NCI-H2227 treated with DMSO at 0.1 percent for 48 hours (cell line): ENCODE measurements at regions not wholly inside any gene's neighbourhood (a gene's known extent, or its start where the extent isn't known, plus 50 kb on each side); places are given as distances from the start of the nearest gene placed in this dataset.
"Not testable (repeated sequence)": the region's sequence is repeated elsewhere in the genome, so short reads cannot be mapped to it uniquely, and the experiment has no call there.

Experiments used
- DNase-seq: peaks from one replicate; lab custom pipeline; 2025; lab: John Stamatoyannopoulos, UW

GRCh38 chr1:223991297-223991857 lies 122.5 kb upstream of the FBXO28 start:
- not testable (repeated sequence) for DNase-seq

DNA sequence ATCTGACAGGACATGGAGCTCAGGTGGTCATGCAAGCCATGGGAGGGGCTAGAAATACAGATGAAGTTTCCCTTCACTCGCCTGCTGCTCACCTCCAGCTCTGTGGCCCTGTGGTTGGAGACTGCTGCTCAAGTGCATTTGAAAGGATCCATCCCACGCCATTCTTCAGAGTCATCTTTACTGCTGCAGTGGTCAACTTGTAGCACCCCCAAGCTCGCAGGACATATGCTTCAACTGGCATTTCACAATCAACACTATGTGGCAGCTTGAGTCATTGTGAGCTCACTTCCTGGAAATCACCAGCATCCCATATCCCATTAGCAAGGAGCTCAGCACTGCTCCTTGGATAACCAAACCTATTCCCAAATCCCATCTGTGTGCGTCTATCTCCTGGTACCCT lies 116.2 kb upstream of the TP53BP2 start:
- DNase-seq, result not testable (repeated sequence)

- not testable (repeated sequence) for DNase-seq
Observed at GRCh38 chr1:223952801-223953200, 107.1 kb upstream of the TP53BP2 start.

DNA sequence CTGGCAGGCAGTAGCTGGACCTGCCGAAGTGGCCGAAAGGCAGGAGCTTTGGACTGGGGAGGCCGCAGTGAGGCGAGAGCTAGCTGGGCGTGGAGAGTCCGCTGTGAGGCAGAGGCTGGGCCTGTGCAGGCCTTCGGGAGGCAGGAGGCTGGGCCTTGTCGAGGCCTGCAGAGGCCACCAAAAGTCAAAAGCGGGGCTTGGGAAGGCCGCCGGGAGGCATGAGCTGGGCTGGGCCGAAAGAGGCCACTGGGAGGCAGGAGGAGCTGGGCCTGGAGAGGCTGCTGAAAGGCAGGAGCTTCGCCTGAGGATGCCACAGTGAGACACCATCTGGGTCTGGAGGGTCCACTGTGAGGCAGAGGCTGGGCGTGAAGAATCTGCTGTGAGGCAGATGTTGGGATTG lies 105.8 kb upstream of the TP53BP2 start:
- not testable (repeated sequence) for DNase-seq

GRCh38 chr1:223949944-223950343 lies 104.2 kb upstream of the TP53BP2 start:
- DNase-seq, result not testable (repeated sequence)

- DNase-seq, result not testable (repeated sequence)
Observed at GRCh38 chr1:223948041-223948440, 102.3 kb upstream of the TP53BP2 start.

GRCh38 chr1:223936592-223936991 lies 90.8 kb upstream of the TP53BP2 start:
- DNase-seq, result not testable (repeated sequence)

DNA sequence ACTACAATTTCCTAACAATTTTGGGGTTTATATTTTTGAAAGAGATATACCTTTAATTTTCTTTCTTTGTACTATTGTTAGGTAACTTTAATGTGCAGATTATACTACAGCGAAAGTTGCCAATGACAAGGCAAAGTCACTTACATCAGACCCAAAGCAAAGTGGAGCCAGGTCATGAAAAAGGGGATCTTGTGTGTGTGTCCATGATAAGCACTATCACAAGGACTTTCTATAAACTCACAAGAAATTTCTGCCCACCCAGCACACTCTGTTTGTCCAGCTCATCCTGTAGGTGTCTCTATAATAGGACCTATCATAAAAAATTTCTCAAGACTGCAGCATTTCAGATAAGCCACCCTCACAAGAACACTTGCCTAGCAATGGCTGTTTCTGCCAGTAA lies 85.7 kb upstream of the TP53BP2 start:
- DNase-seq, result not testable (repeated sequence)

DNA sequence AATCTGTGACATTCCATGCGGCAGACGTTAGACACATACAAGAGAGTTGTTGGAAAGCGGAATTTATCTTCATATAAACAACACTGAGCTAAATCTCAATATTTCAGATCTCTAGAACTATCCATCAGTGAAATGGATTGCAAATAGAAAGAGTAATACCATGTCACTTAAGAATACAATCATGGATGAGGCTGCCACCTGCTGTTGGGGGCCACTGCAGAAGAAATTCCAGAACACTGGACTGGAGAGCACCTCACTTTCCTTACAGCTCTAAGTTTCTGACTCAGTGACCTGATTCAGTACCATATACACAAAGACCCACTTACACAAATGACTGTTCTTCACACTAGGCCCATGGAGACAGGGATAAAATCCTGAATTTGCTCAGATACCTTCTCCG lies 75.1 kb upstream of the TP53BP2 start:
- not testable (repeated sequence) for DNase-seq

GRCh38 chr1:223915476-223915875 lies 69.7 kb upstream of the TP53BP2 start:
- DNase-seq, result not testable (repeated sequence)

- not testable (repeated sequence) for DNase-seq
Observed at GRCh38 chr1:223913715-223914114, 68.0 kb upstream of the TP53BP2 start.

DNA sequence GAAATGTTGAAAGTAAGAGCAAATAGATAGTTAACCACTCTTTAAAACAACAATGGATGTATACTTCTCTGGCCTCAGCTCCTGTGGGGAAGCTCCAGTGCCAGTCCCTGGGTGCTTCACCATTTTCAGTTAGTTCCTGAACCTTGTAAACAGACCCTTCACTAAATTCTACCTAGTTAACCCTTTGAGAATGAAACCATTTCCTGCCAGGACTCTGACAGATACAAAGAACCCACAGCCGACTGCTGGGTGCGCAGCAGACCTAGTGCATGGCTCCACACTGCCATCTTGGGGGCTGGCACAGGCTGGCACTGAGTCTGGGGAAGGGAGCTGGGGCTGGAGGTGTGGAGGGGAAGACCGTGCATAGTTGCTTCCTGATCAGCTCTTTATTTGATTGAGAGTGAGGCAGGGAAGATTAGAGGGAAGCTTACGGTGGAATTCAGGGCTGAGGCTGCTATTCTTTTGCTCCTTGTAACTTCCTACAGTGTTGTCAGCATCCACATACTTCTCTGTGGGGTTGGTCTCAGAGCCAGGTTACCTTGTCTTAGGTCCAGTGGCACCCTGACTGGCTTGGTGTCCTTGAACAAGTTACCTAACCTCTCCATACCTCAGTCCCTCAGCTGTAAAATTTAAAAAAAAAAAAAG lies 62.3 kb upstream of the TP53BP2 start:
- not testable (repeated sequence) for DNase-seq

GRCh38 chr1:223903221-223903620 lies 57.5 kb upstream of the TP53BP2 start:
- DNase-seq, result not testable (repeated sequence)

GRCh38 chr1:223899775-223900174 lies 54.0 kb upstream of the TP53BP2 start:
- DNase-seq, result not testable (repeated sequence)

- DNase-seq, result not testable (repeated sequence)
Observed at GRCh38 chr1:223897097-223897496, 51.4 kb upstream of the TP53BP2 start.

DNA sequence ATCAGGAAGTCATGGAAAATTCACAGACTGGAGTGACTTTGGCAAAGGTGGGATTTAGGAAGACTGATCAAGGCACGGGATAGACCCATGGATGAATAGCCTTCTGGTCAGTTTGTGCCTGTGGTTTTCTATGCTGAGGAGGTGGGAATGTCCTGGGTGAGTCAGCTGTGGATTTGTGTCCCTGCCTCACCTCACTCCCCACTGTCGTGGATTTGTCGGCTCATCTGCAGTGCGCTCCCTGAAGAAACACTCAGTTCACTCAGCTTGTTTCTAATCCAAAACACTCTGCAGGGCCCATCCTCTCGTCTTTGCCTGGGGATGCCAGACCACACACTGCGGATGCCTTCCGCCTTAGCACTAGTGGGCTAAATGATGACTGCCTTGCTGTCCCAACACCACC lies 50.2 kb upstream of the TP53BP2 start:
- not testable (repeated sequence) for DNase-seq
